ENCODE measurements at regions not wholly inside any gene's neighbourhood (a gene's known extent, or its start where the extent isn't known, plus 50 kb on each side); places are given as distances from the start of the nearest gene placed in this dataset.

- DNase-seq, result no peak
Measured at GRCh38 chr13:79081942-79082341, 324.1 kb downstream of the RBM26 start.

GRCh38 chr13:79079351-79079839 is 326.7 kb downstream of the RBM26 start:
- no peak for DNase-seq

- no peak for DNase-seq
Measured at GRCh38 chr13:79075703-79076102, 330.4 kb downstream of the RBM26 start.

GRCh38 chr13:79070343-79070974 is 335.6 kb downstream of the RBM26 start:
- no peak for DNase-seq

- no peak for DNase-seq
Measured at GRCh38 chr13:79062291-79062690, 343.8 kb downstream of the RBM26 start.

- DNase-seq, result no peak
Measured at GRCh38 chr13:79060216-79060615, 345.8 kb downstream of the RBM26 start.

- DNase-seq, result no peak
Measured at GRCh38 chr13:79056706-79057105, 349.3 kb downstream of the RBM26 start.

- DNase-seq, result no peak
Measured at GRCh38 chr13:79051472-79051871, 354.6 kb downstream of the RBM26 start.

- no peak for DNase-seq
Measured at GRCh38 chr13:79044415-79044814, 361.6 kb downstream of the RBM26 start.

GRCh38 chr13:79043208-79043607 is 362.8 kb downstream of the RBM26 start:
- DNase-seq, result no peak

- DNase-seq, result peak; percentile 37
Measured at GRCh38 chr13:79037197-79037596, 368.9 kb downstream of the RBM26 start.

GRCh38 chr13:79034341-79034740 is 371.7 kb downstream of the RBM26 start:
- DNase-seq, result no peak

- no peak for DNase-seq
Measured at GRCh38 chr13:79030513-79030912, 371.6 kb upstream of the OBI1 start.

- no peak for DNase-seq
Measured at GRCh38 chr13:79018166-79018565, 359.2 kb upstream of the OBI1 start.

- no peak for DNase-seq
Measured at GRCh38 chr13:79011179-79011578, 352.2 kb upstream of the OBI1 start.

- DNase-seq, result no peak
Measured at GRCh38 chr13:79003989-79004898, 345.3 kb upstream of the OBI1 start.

GRCh38 chr13:78999494-78999893 is 340.5 kb upstream of the OBI1 start:
- no peak for DNase-seq

GRCh38 chr13:78998630-78999315 is 339.8 kb upstream of the OBI1 start:
- no peak for DNase-seq

GRCh38 chr13:78997902-78998629 is 339.1 kb upstream of the OBI1 start:
- no peak for DNase-seq

- peak; percentile 78 for DNase-seq
Measured at GRCh38 chr13:78993792-78994191, 334.8 kb upstream of the OBI1 start.

- no peak for DNase-seq
Measured at GRCh38 chr13:78981913-78982312, 323.0 kb upstream of the OBI1 start.

GRCh38 chr13:78979349-78979748 is 320.4 kb upstream of the OBI1 start:
- DNase-seq, result no peak

All from NCI-H146 (cell line).